Testis (tissue), 2 donors: ENCODE measurements at regions not wholly inside any gene's neighbourhood (a gene's known extent, or its start where the extent isn't known, plus 50 kb on each side); places are given as distances from the start of the nearest gene placed in this dataset.
A peak's percentile ranks its signal among the peaks of the same experiment; 100 is the strongest.

ENCODE experiments used
- DNase-seq: peaks from one replicate; pipeline ENCODE4 v3.0.0-alpha.2; 2019
- H3K27ac ChIP-seq, 2 donors: fragments of 200-600 bp; sonication (generic); one replicate each; pipeline ENCODE4 v1.5.1; 2019
- H3K27me3 ChIP-seq: fragments of 200-600 bp; sonication (generic); one replicate; pipeline ENCODE4 v1.5.1; 2019
- H3K36me3 ChIP-seq: fragments of 200-600 bp; sonication (generic); one replicate; pipeline ENCODE4 v1.5.1; 2017; ENCODE audit warnings: low read depth; ENCODE audit errors: missing control alignments
- H3K4me1 ChIP-seq: fragments of 200-600 bp; sonication (generic); one replicate; pipeline ENCODE4 v1.5.1; 2019
- H3K4me3 ChIP-seq, 2 donors: fragments of 200-600 bp; sonication (generic); one replicate each; pipeline ENCODE4 v1.5.1; 2017 to 2019
- H3K9me3 ChIP-seq: fragments of 200-600 bp; sonication (generic); one replicate; pipeline ENCODE4 v1.5.1; 2017
- CTCF ChIP-seq, 3 experiments: fragments of 450-650 bp in 2 of 3; fragments of 200-600 bp in 1 of 3; sonication (generic) in 1 of 3; IDR thresholded peaks; one replicate each; pipeline ENCODE4 v1.5.1; 2016 to 2019; ENCODE audit warnings: antibody characterized with exemption in 3 of 3, mild to moderate bottlenecking in 2 of 3, moderate library complexity in 1 of 3
- POLR2A ChIP-seq: fragments of 450-650 bp; IDR thresholded peaks from one replicate; pipeline ENCODE4 v1.6.1; 2017; ENCODE audit warnings: antibody characterized with exemption, mild to moderate bottlenecking, moderate library complexity
- WGBS, 2 donors: methylation state at CpG; one replicate each; pipeline ENCODE4 v1.1.5; 2018; 5-methylcytosine and 5-hydroxymethylcytosine counted together
- intact Hi-C: fragments of 100-400 bp; cut with DNase I; formaldehyde crosslinking; loops from one replicate; pipeline ENCODE4 v1.15.1; 2023; ENCODE audit warnings: low total_unique reads

DNA sequence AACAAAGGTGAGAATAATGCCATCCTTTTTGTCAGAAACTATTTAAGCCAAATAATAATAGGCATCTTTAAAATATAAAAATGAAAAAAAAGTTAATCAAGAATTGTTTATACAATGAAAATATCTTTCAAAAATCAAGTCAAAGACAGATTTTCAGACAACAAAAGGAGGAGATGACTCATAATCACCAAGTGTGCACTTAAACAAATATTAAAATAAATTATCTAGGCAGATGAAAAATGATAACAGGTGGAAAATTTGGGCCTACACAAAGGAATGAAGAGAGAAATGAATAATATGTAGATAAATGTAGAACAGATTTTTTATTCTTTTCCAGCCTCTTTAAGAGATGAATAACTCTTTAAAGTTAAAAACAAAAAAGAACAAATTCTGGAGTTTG, 250.0 kb upstream of the PLEKHG7 start:
- intact Hi-C loops: no loop called here
- Histone ChIP-seq H3K27me3 (no peaks in the 10 kb centered on the region), H3K4me3 (no peak overlapping the region), H3K9me3 (no peaks in the 10 kb centered on the region), H3K36me3 (no peaks in the 10 kb centered on the region), H3K27ac (no peak overlapping the region), H3K4me1 (no peaks in the 10 kb centered on the region)
- no peak for DNase-seq
- TF ChIP-seq POLR2A (no peak), CTCF (IDR thresholded peaks at IDR 0.05) (no peak)

GRCh38 chr12:92446083-92446460, 256.7 kb upstream of the PLEKHG7 start:
- peaks cover 6% of the 10 kb centered on the region for H3K4me1 ChIP-seq
- no peak overlapping the region for H3K27ac ChIP-seq
- H3K36me3 ChIP-seq: no peaks in the 10 kb centered on the region
- WGBS, 2 donors: 100% methylated on average over 1 of the region's 1 CpG
- H3K4me3 ChIP-seq: no peak overlapping the region
- intact Hi-C loops: no loop called here
- no peak for DNase-seq
- no peaks in the 10 kb centered on the region for H3K27me3 ChIP-seq
- H3K9me3 ChIP-seq: no peaks in the 10 kb centered on the region
- TF ChIP-seq POLR2A: no peak
- TF ChIP-seq CTCF (IDR thresholded peaks at IDR 0.05): no peak

GRCh38 chr12:92445253-92446082, 257.3 kb upstream of the PLEKHG7 start:
- no peak overlapping the region for H3K4me3 ChIP-seq
- TF ChIP-seq POLR2A (no peak), CTCF (IDR thresholded peaks at IDR 0.05) (no peak)
- 46 to 51% methylated on average over 10 of the region's 10 CpGs for WGBS, 2 donors
- intact Hi-C loops: no loop called here
- H3K9me3 ChIP-seq: no peaks in the 10 kb centered on the region
- DNase-seq: no peak
- H3K27ac ChIP-seq: peak overlapping the region in 1 of 2 donors; percentile 36
- H3K4me1 ChIP-seq: peaks cover 6% of the 10 kb centered on the region
- no peaks in the 10 kb centered on the region for H3K27me3 ChIP-seq
- H3K36me3 ChIP-seq: no peaks in the 10 kb centered on the region

GRCh38 chr12:92444763-92445162, 258.0 kb upstream of the PLEKHG7 start:
- intact Hi-C loops: no loop called here
- peak; percentile 48 for DNase-seq
- Histone ChIP-seq H3K9me3 (no peaks in the 10 kb centered on the region), H3K27ac (peak overlapping the region in 1 of 2 donors; percentile 36), H3K27me3 (no peaks in the 10 kb centered on the region), H3K4me1 (peaks cover 6% of the 10 kb centered on the region), H3K36me3 (no peaks in the 10 kb centered on the region), H3K4me3 (no peak overlapping the region)
- 73 to 77% methylated on average over 9 of the region's 9 CpGs for WGBS, 2 donors
- TF ChIP-seq POLR2A (no peak), CTCF (IDR thresholded peaks at IDR 0.05) (no peak)

DNA sequence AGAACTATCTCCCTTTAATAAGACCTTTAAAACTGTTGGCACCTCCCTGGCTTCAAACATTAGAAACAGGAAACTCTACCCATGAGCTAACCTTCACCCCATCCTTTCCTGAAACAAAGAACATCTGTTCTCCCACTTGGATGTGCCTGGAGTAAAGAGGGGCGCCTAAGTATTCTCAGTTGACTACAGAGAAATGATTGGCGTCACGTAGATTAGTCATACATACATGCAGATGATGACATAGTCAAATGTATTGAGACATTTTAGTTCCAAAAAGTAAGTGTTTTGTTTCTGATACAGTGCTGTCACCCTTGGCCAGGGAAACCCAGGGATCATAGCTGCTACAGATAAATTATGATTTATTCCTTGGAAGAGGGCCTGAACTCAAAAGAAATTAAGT, 260.0 kb upstream of the PLEKHG7 start:
- Histone ChIP-seq H3K27me3 (no peaks in the 10 kb centered on the region), H3K4me1 (peaks cover 6% of the 10 kb centered on the region), H3K27ac (no peak overlapping the region), H3K36me3 (no peaks in the 10 kb centered on the region), H3K9me3 (no peaks in the 10 kb centered on the region), H3K4me3 (no peak overlapping the region)
- TF ChIP-seq CTCF (IDR thresholded peaks at IDR 0.05): no peak
- WGBS, 2 donors: 80 to 84% methylated on average over 3 of the region's 3 CpGs
- no peak for DNase-seq
- intact Hi-C loops: no loop called here
